Panc1 (cell line): ENCODE measurements at regions not wholly inside any gene's neighbourhood (a gene's known extent, or its start where the extent isn't known, plus 50 kb on each side); places are given as distances from the start of the nearest gene placed in this dataset.

ENCODE experiments used
- POLR2AphosphoS5 ChIP-seq: IDR thresholded peaks from 2 replicates; pipeline ENCODE4 v1.6.1; 2012; ENCODE audit warnings: mild to moderate bottlenecking, low read depth, low read length, moderate library complexity
- SIN3A ChIP-seq: IDR thresholded peaks from 2 replicates; pipeline ENCODE4 v1.6.1; 2012; ENCODE audit warnings: low read depth, mild to moderate bottlenecking, low read length, moderate library complexity, borderline replicate concordance; ENCODE audit not compliant: insufficient read depth
- TF ChIP-seq, protein P1 (sequence below): fragments of 450-650 bp; IDR thresholded peaks from 2 replicates; pipeline ENCODE4 v1.5.1; 2017; ENCODE audit warnings: mild to moderate bottlenecking

DNA sequence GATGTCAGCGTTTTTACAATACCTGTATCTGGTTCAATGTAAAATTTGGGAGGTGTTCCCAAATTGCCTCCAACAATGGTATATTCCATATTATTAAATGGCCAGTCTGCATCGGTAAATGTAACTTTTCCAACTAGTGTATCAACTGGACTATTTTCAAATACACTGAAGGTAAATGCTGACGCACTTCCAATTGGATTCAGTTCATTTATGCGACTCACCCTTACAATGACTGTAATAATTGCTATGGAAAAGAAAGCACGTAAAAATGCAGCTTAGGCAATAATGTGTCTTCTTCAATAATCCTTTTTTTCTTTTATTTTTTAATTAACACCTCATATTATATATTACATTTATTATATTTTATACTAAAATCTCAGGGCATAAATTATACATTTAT is 209.1 kb downstream of the HGF start:
- TF ChIP-seq, protein P1, sequence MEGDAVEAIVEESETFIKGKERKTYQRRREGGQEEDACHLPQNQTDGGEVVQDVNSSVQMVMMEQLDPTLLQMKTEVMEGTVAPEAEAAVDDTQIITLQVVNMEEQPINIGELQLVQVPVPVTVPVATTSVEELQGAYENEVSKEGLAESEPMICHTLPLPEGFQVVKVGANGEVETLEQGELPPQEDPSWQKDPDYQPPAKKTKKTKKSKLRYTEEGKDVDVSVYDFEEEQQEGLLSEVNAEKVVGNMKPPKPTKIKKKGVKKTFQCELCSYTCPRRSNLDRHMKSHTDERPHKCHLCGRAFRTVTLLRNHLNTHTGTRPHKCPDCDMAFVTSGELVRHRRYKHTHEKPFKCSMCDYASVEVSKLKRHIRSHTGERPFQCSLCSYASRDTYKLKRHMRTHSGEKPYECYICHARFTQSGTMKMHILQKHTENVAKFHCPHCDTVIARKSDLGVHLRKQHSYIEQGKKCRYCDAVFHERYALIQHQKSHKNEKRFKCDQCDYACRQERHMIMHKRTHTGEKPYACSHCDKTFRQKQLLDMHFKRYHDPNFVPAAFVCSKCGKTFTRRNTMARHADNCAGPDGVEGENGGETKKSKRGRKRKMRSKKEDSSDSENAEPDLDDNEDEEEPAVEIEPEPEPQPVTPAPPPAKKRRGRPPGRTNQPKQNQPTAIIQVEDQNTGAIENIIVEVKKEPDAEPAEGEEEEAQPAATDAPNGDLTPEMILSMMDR, result no peak
- TF ChIP-seq SIN3A, result no peak
- no peak for TF ChIP-seq POLR2AphosphoS5
